HCT116 (cell line): ENCODE measurements at regions not wholly inside any gene's neighbourhood (a gene's known extent, or its start where the extent isn't known, plus 50 kb on each side); places are given as distances from the start of the nearest gene placed in this dataset.

Experiments
- CTCF ChIP-seq, 3 experiments: fragments of 200-600 bp in 1 of 3; sonication (generic) in 1 of 3; IDR thresholded peaks in 2 of 3; conservative IDR thresholded peaks in 1 of 3; 2 replicates each; pipeline ENCODE4 v1.5.1; 2012 to 2017; ENCODE audit warnings: low read depth in 2 of 3, low read length in 2 of 3, antibody characterized with exemption in 1 of 3, borderline replicate concordance in 1 of 3, control low read depth in 1 of 3, mild to moderate bottlenecking in 1 of 3, mixed read lengths in 1 of 3, mixed run types in 1 of 3, moderate library complexity in 1 of 3; ENCODE audit not compliant: insufficient read depth in 1 of 3
- POLR2A ChIP-seq: IDR thresholded peaks from 2 replicates; pipeline ENCODE4 v1.7.0; 2011; ENCODE audit warnings: borderline replicate concordance; ENCODE audit not compliant: insufficient read depth, insufficient read length; ENCODE audit errors: extremely low read depth
- SIN3A ChIP-seq: IDR thresholded peaks from 2 replicates; pipeline ENCODE4 v1.6.1; 2012; ENCODE audit warnings: low read depth
- ZBTB33 ChIP-seq: IDR thresholded peaks from 2 replicates; pipeline ENCODE4 v1.6.1; 2011; ENCODE audit warnings: mild to moderate bottlenecking, low read length, moderate library complexity; ENCODE audit not compliant: insufficient replicate concordance; ENCODE audit errors: extremely low read depth
- ZNF274 ChIP-seq: fragments of 200-500 bp; sonication (Bioruptor generic); IDR thresholded peaks from 2 replicates; pipeline ENCODE4 v1.6.1; 2014; ENCODE audit warnings: mild to moderate bottlenecking, low read depth, low read length, inconsistent platforms

- no peak for TF ChIP-seq POLR2A
- TF ChIP-seq ZNF274: no peak
- no peak for TF ChIP-seq CTCF (IDR thresholded peaks at IDR 0.05 in 2 of 3, conservative IDR thresholded peaks at IDR 0.05 in 1 of 3; ENCODE audit: borderline replicate concordance in 1 of 3, insufficient read depth in 1 of 3, low read depth in 2 of 3, low read length in 2 of 3)
- no peak for TF ChIP-seq ZBTB33
- no peak for TF ChIP-seq SIN3A
Measured at GRCh38 chr20:50272724-50273446, 82.3 kb downstream of the CEBPB start.
